Activated T-helper 1 cell treated with anti-CD3 and anti-CD28 coated beads, Interleukin-12 subunit alpha, Interleukin-12 subunit beta, Interleukin-2, Interleukin-4 antibody, amounts not matched to agents 30 ng/mL and 10 ng/mL and 1 ng/mL, durations not matched to agents 14 hours and 24 hours and 36 hours (primary cell): ENCODE measurements at regions not wholly inside any gene's neighbourhood (a gene's known extent, or its start where the extent isn't known, plus 50 kb on each side); places are given as distances from the start of the nearest gene placed in this dataset.

Experiments
- DNase-seq: peaks from one replicate; pipeline ENCODE4 v3.0.0; 2021; ENCODE audit warnings: low spot score
- H3K27ac Mint-ChIP-seq: one replicate; pipeline ENCODE4 v1.8.0; 2021; ENCODE audit warnings: mild to moderate bottlenecking, mixed read lengths
- H3K27me3 Mint-ChIP-seq: one replicate; pipeline ENCODE4 v1.8.0; 2022; ENCODE audit warnings: mild to moderate bottlenecking, moderate library complexity, mixed read lengths; ENCODE audit not compliant: insufficient read depth
- H3K36me3 Mint-ChIP-seq: one replicate; pipeline ENCODE4 v1.8.0; 2021; ENCODE audit warnings: low read depth, mixed read lengths
- H3K4me1 Mint-ChIP-seq: one replicate; pipeline ENCODE4 v1.8.0; 2021; ENCODE audit warnings: low read depth, mixed read lengths
- H3K4me3 Mint-ChIP-seq: one replicate; pipeline ENCODE4 v1.8.0; 2021; ENCODE audit warnings: mild to moderate bottlenecking, moderate library complexity, mixed read lengths
- H3K9me3 Mint-ChIP-seq: one replicate; pipeline ENCODE4 v1.8.0; 2021; ENCODE audit warnings: mixed read lengths
- intact Hi-C: fragments of 100-400 bp; cut with micrococcal nuclease; formaldehyde crosslinking; loops from one replicate; pipeline ENCODE4 v1.15.1; 2024

DNA sequence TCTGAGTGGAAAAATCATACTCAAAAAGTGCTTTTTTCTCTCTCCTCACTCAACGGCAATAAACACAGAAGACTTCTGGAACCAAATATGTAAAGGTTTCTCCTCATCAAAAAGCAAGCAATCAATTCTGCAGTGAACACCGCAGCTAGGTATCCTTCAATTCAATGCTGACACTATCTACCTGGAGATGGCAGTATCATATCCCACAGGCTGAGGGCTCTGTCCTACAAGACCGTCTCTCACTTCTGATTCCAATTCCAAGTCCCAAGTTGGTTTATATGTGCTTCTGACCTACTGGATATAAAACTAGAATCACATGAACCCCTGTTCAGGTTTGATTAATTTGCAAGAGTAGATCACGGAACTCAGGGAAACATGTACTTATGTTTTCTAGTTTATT lies 59.7 kb upstream of the LUZP2 start:
- H3K4me1 Mint-ChIP-seq: no peaks in the 10 kb centered on the region
- H3K4me3 Mint-ChIP-seq: no peak overlapping the region
- H3K36me3 Mint-ChIP-seq: no peaks in the 10 kb centered on the region
- H3K27me3 Mint-ChIP-seq: no peaks in the 10 kb centered on the region
- no peak overlapping the region for H3K27ac Mint-ChIP-seq
- H3K9me3 Mint-ChIP-seq: peaks cover 3% of the 10 kb centered on the region
- DNase-seq: no peak
- intact Hi-C loops: no loop called here
